ENCODE measurements at regions not wholly inside any gene's neighbourhood (a gene's known extent, or its start where the extent isn't known, plus 50 kb on each side); places are given as distances from the start of the nearest gene placed in this dataset.

DNA sequence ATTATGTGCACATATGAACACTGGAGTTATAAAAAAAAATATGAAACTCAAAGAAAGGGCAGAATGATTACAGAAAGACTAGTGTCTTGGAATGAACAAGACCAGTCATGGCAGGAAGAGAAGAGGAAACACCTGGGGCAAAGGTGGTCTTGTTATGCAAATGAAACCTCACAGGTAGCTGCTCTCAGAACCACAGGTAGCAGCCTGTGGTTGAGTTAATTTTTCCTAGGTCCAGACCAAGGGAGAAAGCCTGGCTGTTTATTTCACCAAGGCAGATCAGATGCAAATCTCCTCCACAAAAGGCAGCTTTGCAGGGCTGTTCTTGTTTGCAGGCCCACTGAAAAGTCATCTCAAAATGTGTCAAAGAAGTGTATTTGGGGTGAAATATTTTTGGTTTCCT, 785.8 kb downstream of the RNF144A start:
- H3K27me3 Mint-ChIP-seq (ENCODE audit: low read depth), result no peaks in the 10 kb centered on the region
- DNase-seq, result no peak
- H3K4me3 Mint-ChIP-seq, result no peak overlapping the region
- no peaks in the 10 kb centered on the region for H3K9me3 Mint-ChIP-seq
- CTCF ChIA-PET, result no interaction called here
- peaks cover 4% of the 10 kb centered on the region for H3K4me1 Mint-ChIP-seq (ENCODE audit: low read depth)
- intact Hi-C loops (cut with micrococcal nuclease), result no loop called here
- no peak overlapping the region for H3K27ac Mint-ChIP-seq
- no peaks in the 10 kb centered on the region for H3K36me3 Mint-ChIP-seq (ENCODE audit: low read depth)

- no peaks in the 10 kb centered on the region for H3K36me3 Mint-ChIP-seq (ENCODE audit: low read depth)
- H3K27me3 Mint-ChIP-seq (ENCODE audit: low read depth), result no peaks in the 10 kb centered on the region
- no peak overlapping the region for H3K27ac Mint-ChIP-seq
Observed at GRCh38 chr2:7703543-7704144, 786.4 kb downstream of the RNF144A start.

GRCh38 chr2:7704296-7704865, 787.2 kb downstream of the RNF144A start:
- CTCF ChIA-PET, result no interaction called here
- intact Hi-C loops (cut with micrococcal nuclease), result no loop called here
- Mint-ChIP-seq H3K4me1 (ENCODE audit: low read depth) (peaks cover 4% of the 10 kb centered on the region), H3K9me3 (no peaks in the 10 kb centered on the region), H3K36me3 (ENCODE audit: low read depth) (no peaks in the 10 kb centered on the region), H3K27me3 (ENCODE audit: low read depth) (no peaks in the 10 kb centered on the region), H3K4me3 (no peak overlapping the region), H3K27ac (no peak overlapping the region)
- DNase-seq, result no peak

More at GRCh38 chr2:7703543-7704144, 786.4 kb downstream of the RNF144A start:
- H3K4me1 Mint-ChIP-seq (ENCODE audit: low read depth), result peaks cover 4% of the 10 kb centered on the region
- CTCF ChIA-PET, result no interaction called here
- H3K4me3 Mint-ChIP-seq, result no peak overlapping the region
- no peak for DNase-seq
- no peaks in the 10 kb centered on the region for H3K9me3 Mint-ChIP-seq
- intact Hi-C loops (cut with micrococcal nuclease), result no loop called here

DNA sequence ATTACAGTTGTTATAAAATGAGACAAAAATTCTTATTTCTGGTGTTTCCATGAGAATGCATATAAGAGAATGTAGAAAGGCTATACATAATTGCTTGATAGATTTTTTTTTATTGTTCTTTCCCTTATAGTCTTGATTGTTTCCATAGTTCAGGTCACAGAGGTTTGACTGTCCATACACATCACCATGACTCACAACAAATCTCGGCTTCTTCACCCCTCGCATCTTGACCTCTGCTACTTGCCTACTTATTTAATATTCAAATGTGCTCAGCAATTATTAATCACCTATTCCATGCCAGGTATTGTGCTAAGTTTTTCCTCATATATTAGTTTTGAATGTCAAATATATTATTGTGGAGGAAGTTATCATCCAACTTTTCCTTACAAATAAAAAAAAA, 789.6 kb downstream of the RNF144A start:
- CTCF ChIA-PET, result interaction anchor here (0.8 kb wide), 1 partner anchor 503 kb away, joined by 3 read pairs; no protein-coding TSS in a partner anchor
- H3K27ac Mint-ChIP-seq, result no peak overlapping the region
- no peaks in the 10 kb centered on the region for H3K9me3 Mint-ChIP-seq
- no peak overlapping the region for H3K4me3 Mint-ChIP-seq
- peaks cover 4% of the 10 kb centered on the region for H3K4me1 Mint-ChIP-seq (ENCODE audit: low read depth)
- H3K27me3 Mint-ChIP-seq (ENCODE audit: low read depth), result no peaks in the 10 kb centered on the region
- DNase-seq, result no peak
- intact Hi-C loops (cut with micrococcal nuclease), result no loop called here
- H3K36me3 Mint-ChIP-seq (ENCODE audit: low read depth), result no peaks in the 10 kb centered on the region

DNA sequence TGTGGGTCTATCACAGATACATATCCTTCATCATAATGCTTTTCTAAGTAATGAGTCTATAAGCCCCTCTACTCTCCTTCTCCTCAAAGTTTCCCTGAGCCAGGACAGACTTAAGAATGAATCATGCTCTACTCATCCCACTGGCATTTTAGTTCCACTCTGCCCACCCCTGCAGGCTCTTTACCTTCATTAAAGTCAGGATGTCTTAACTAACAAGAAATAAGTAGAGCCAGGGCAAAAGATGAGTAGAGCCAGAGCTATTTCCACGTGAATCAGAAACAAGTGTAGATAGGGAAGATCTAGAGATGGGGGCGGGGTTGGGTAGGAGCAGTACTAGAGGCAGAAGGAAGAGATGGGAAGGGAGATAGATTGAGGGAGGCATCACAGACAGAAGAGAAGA, 790.5 kb downstream of the RNF144A start:
- CTCF ChIA-PET, result interaction anchor here (0.8 kb wide), 1 partner anchor 504 kb away, joined by 3 read pairs; no protein-coding TSS in a partner anchor
- peaks cover 4% of the 10 kb centered on the region for H3K4me1 Mint-ChIP-seq (ENCODE audit: low read depth)

DNA sequence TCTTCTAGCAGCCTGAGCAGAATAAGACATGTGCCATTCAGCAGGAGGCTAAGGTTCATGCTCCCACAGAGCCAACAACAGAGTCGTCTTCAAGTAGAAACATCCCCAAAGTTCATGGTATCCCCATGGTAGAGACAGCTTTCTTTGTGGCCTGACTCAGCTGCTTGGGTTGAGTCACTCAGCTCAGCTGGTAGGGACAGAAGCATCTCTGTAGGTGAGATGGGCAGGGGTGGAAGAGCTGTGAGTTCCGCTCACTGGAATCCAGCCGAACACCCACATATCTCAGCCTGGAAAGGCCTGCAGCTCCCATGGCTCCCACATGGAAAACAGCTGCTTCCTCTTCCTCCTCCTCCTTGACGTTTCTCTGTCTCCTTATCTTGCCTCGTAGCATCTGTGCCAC, 792.7 kb downstream of the RNF144A start:
- H3K4me1 Mint-ChIP-seq (ENCODE audit: low read depth), result no peaks in the 10 kb centered on the region
- intact Hi-C loops (cut with micrococcal nuclease), result no loop called here
- CTCF ChIA-PET, result no interaction called here
- no peaks in the 10 kb centered on the region for H3K9me3 Mint-ChIP-seq
- DNase-seq, result no peak
- no peaks in the 10 kb centered on the region for H3K36me3 Mint-ChIP-seq (ENCODE audit: low read depth)
- H3K27ac Mint-ChIP-seq, result no peak overlapping the region
- H3K27me3 Mint-ChIP-seq (ENCODE audit: low read depth), result peaks cover 2% of the 10 kb centered on the region
- H3K4me3 Mint-ChIP-seq, result no peak overlapping the region

More for the DNA sequence above, 790.5 kb downstream of the RNF144A start:
- no peaks in the 10 kb centered on the region for H3K9me3 Mint-ChIP-seq
- H3K36me3 Mint-ChIP-seq (ENCODE audit: low read depth), result no peaks in the 10 kb centered on the region
- DNase-seq, result no peak
- no peak overlapping the region for H3K4me3 Mint-ChIP-seq
- no peak overlapping the region for H3K27ac Mint-ChIP-seq
- intact Hi-C loops (cut with micrococcal nuclease), result no loop called here
- H3K27me3 Mint-ChIP-seq (ENCODE audit: low read depth), result no peaks in the 10 kb centered on the region

DNA sequence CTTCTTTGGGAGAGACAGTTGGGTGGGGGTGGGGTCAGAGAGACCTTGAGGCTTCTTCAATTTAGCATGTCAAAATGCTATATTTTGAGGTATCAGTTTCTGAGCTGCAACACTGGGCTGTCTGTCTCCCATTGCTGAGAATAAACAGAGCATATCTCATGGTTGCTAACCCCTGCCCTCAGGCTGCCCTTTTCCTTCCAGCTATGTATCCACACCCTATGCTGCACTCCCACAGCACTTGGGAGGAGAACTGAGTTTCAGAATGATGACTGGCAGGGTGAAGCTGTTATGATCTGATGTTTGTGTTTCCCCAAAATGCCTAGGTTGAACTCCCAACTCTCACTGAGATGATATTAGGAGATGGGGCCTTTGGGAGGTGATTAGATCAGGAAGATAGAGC, 794.0 kb downstream of the RNF144A start:
- Mint-ChIP-seq H3K4me1 (ENCODE audit: low read depth) (no peaks in the 10 kb centered on the region), H3K27ac (no peak overlapping the region), H3K36me3 (ENCODE audit: low read depth) (no peaks in the 10 kb centered on the region), H3K4me3 (no peak overlapping the region), H3K9me3 (no peaks in the 10 kb centered on the region), H3K27me3 (ENCODE audit: low read depth) (peaks cover 2% of the 10 kb centered on the region)
- CTCF ChIA-PET, result no interaction called here
- DNase-seq, result no peak
- intact Hi-C loops (cut with micrococcal nuclease), result no loop called here

GRCh38 chr2:7719876-7720275, 802.7 kb downstream of the RNF144A start:
- Mint-ChIP-seq H3K27ac (no peak overlapping the region), H3K4me3 (no peak overlapping the region)

DNA sequence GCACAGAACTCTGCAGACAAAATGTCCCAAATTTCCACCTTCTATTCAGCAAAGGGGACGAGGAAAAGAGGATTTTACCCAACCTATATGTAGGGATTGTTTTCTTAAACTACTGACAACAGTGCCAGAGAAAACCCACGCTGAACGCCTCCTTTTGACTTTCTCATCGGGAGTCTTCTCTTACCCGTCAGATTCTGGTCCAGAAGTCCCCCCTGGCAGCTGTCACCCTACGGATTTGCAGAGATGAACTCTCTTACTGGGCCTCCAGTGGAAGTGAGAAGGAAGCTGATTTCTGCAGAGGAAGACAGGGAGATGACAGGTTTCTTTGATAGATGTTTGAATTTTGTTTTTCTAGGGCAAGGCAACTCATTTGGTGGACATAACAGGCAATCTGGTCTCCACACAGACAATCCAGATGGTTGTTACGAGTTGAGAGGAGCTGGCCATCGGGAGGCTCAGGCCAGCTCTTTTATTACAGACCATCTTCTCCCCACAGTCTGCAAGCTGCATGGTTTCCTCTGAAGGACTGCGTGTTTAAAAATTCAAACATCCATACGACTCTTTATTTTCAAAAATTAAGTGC, 804.3 kb downstream of the RNF144A start:
- no peaks in the 10 kb centered on the region for H3K9me3 Mint-ChIP-seq
- CTCF ChIA-PET, result interaction anchor here (1.5 kb wide), 1 partner anchor 294 kb away, joined by 5 read pairs; no protein-coding TSS in a partner anchor
- no peak overlapping the region for H3K27ac Mint-ChIP-seq
- no peak overlapping the region for H3K4me3 Mint-ChIP-seq
- H3K4me1 Mint-ChIP-seq (ENCODE audit: low read depth), result peaks cover 15% of the 10 kb centered on the region
- intact Hi-C loops (cut with micrococcal nuclease), result no loop called here
- no peak for DNase-seq
- H3K36me3 Mint-ChIP-seq (ENCODE audit: low read depth), result no peaks in the 10 kb centered on the region
- H3K27me3 Mint-ChIP-seq (ENCODE audit: low read depth), result no peaks in the 10 kb centered on the region

More at GRCh38 chr2:7719876-7720275, 802.7 kb downstream of the RNF144A start:
- intact Hi-C loops (cut with micrococcal nuclease), result no loop called here
- no peak for DNase-seq
- no peaks in the 10 kb centered on the region for H3K9me3 Mint-ChIP-seq
- peaks cover 5% of the 10 kb centered on the region for H3K4me1 Mint-ChIP-seq (ENCODE audit: low read depth)
- no peaks in the 10 kb centered on the region for H3K36me3 Mint-ChIP-seq (ENCODE audit: low read depth)
- CTCF ChIA-PET, result no interaction called here
- no peaks in the 10 kb centered on the region for H3K27me3 Mint-ChIP-seq (ENCODE audit: low read depth)

DNA sequence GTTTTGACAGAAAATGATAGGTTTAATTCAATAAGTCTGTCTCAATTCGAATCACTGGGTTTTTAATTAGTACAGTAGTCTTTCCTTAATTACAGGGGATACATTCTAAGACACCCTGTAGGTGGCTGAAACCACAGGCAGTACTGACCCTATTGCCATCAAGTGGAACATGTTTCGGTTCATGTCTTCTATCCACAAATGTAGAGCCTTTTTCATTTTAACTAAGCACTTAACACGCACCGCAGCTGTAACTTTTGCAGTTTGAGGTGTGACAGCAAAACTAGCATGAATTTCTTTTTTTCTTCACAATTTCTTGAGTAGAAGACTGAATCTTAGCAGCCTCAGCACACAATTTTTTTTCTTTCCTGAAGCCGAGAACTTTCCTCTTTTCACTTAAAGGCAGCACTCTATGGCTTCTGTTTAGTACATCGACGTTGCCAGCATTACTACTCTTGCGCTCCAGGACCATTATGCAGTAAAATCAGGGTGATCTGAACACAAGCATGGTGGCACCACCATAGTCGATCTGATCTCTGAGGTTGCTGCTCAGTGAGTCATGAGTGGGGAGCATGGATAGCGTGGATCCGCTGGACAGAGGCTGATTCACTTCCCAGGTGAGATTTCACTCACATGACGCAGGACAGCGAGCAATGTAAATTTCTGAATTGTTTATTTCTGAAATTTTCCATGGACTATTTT, 805.1 kb downstream of the RNF144A start:
- intact Hi-C loops (cut with micrococcal nuclease), result no loop called here
- Mint-ChIP-seq H3K9me3 (no peaks in the 10 kb centered on the region), H3K27ac (no peak overlapping the region), H3K27me3 (ENCODE audit: low read depth) (no peaks in the 10 kb centered on the region), H3K36me3 (ENCODE audit: low read depth) (no peaks in the 10 kb centered on the region), H3K4me1 (ENCODE audit: low read depth) (peaks cover 15% of the 10 kb centered on the region), H3K4me3 (no peak overlapping the region)
- no peak for DNase-seq
- CTCF ChIA-PET, result interaction anchor here (1.5 kb wide), 1 partner anchor 295 kb away, joined by 5 read pairs; no protein-coding TSS in a partner anchor

DNA sequence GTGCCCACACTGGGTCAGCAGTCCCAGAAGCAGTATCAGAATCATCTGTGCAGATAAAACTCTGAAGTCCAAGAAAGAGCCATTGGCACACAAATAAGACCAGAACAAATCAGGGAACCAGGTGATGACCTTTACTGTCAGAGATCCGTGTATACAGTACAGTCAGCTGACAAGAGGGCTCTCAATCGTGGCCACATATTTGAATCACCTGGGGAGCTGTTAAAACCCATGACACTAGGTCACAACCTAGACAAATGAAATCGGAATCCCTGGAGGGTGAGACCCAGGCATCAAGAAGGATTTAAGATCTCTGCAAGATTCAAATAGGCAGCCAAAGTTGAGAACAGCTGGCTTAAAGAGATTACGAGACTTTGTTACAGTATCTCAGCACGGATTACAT, 807.1 kb downstream of the RNF144A start:
- Mint-ChIP-seq H3K27ac (no peak overlapping the region), H3K36me3 (ENCODE audit: low read depth) (no peaks in the 10 kb centered on the region), H3K27me3 (ENCODE audit: low read depth) (no peaks in the 10 kb centered on the region), H3K4me1 (ENCODE audit: low read depth) (peaks cover 16% of the 10 kb centered on the region), H3K4me3 (no peak overlapping the region), H3K9me3 (no peaks in the 10 kb centered on the region)
- no peak for DNase-seq
- intact Hi-C loops (cut with micrococcal nuclease), result no loop called here
- CTCF ChIA-PET, result interaction anchor here (0.9 to 1.6 kb wide), 3 partner anchors 161 to 297 kb away, joined by 3 to 6 read pairs (median 4); no protein-coding TSS in a partner anchor

- H3K27me3 Mint-ChIP-seq (ENCODE audit: low read depth), result no peaks in the 10 kb centered on the region
- peak overlapping the region; percentile 30 for H3K4me3 Mint-ChIP-seq
Observed at GRCh38 chr2:7725171-7725849, 808.1 kb downstream of the RNF144A start.

More at GRCh38 chr2:7725171-7725849, 808.1 kb downstream of the RNF144A start:
- intact Hi-C loops (cut with micrococcal nuclease), result loop anchor here (1.0 to 5.0 kb wide), 2 partner anchors 298 to 957 kb away; partner anchors contain the start of gene ID2
- Mint-ChIP-seq H3K4me1 (ENCODE audit: low read depth) (peaks cover 15% of the 10 kb centered on the region), H3K9me3 (no peaks in the 10 kb centered on the region), H3K36me3 (ENCODE audit: low read depth) (no peaks in the 10 kb centered on the region), H3K27ac (peak overlapping the region; percentile 25)
- peak; percentile 19 for DNase-seq
- CTCF ChIA-PET, result interaction anchor here (1.2 to 1.7 kb wide), 4 partner anchors 54 to 298 kb away, joined by 4 to 8 read pairs (median 5); no protein-coding TSS in a partner anchor

All from activated naive CD4-positive, alpha-beta T cell treated with anti-CD3 and anti-CD28 coated beads for 36 hours (primary cell).